Right cardiac atrium (tissue), 5 donors: ENCODE measurements at regions not wholly inside any gene's neighbourhood (a gene's known extent, or its start where the extent isn't known, plus 50 kb on each side); places are given as distances from the start of the nearest gene placed in this dataset.

Source experiments
- ATAC-seq, 2 donors: fragments of 200-7000 bp; cut with Tn5 transposase; one replicate each; pipeline versions ENCODE4 v1.8.0 to v1.9.1; 2020; ENCODE audit warnings: moderate library complexity in 2 of 2, mild to moderate bottlenecking in 1 of 2
- DNase-seq, 3 donors: peaks; one replicate each; pipeline ENCODE4 v3.0.0-alpha.2; 2020
- H3K27ac ChIP-seq: one replicate; pipeline ENCODE4 v1.5.1; 2013; ENCODE audit warnings: mild to moderate bottlenecking, low read length, control low read depth, moderate library complexity
- H3K27me3 ChIP-seq: one replicate; pipeline ENCODE4 v1.6.1; 2013; ENCODE audit not compliant: control insufficient read depth, insufficient read depth
- H3K4me1 ChIP-seq: one replicate; pipeline ENCODE4 v1.6.1; 2013; ENCODE audit warnings: low read length; ENCODE audit not compliant: control insufficient read depth, insufficient read depth
- H3K4me3 ChIP-seq: one replicate; pipeline ENCODE4 v1.5.1; 2013; ENCODE audit warnings: low read length, control low read depth
- H3K9me3 ChIP-seq: one replicate; pipeline ENCODE4 v1.6.1; 2013; ENCODE audit warnings: low read length; ENCODE audit not compliant: control insufficient read depth
- WGBS: extraction: QIAGEN DNeasy Blood & Tissue Kit; methylation state at CpG from one replicate; pipeline ENCODE4 v1.1.7; 2013; 5-methylcytosine and 5-hydroxymethylcytosine counted together
- intact Hi-C, 4 donors: fragments of 100-400 bp; cut with DNase I; formaldehyde crosslinking; loops; one replicate each; pipeline versions ENCODE4 v1.11.0 to v1.14.0; 2022 to 2023
- donor health status: healthy with polysubstance abuse.
- donor health status: DM: no; HTN: yes; CAD: no.
- donor health status: DM: no; HTN: no; CAD: no.
- donor health status: DM: no; HTN: yes; CAD: no; lungs with severe emphysema.
- donor health status: DM: yes; HTN: yes; CAD: no.

DNA sequence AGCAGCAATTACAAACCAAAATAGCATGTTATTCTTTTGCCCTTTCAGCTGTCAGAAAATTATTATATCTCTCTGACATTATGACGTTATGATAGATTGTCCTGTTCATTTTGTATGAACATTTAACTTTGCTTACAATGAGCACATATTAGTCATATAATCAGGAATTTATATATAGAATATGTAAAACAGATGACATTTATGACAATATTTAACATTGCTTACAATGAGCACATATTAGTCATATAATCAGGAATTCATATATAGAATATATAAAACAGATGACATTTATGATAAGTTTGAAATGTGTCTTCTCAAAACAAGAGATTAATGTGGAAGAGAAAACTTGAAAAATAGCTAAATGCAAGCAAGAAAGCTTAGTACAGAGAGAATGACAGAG lies 1180.2 kb downstream of the CDH12 start:
- no peak for ATAC-seq
- Histone ChIP-seq H3K4me1 (no peaks in the 10 kb centered on the region), H3K9me3 (peaks cover 3% of the 10 kb centered on the region), H3K27me3 (no peaks in the 10 kb centered on the region), H3K27ac (no peak overlapping the region), H3K4me3 (no peak overlapping the region)
- intact Hi-C loops, result no loop called here
- whole genome bisulfite sequencing, result 67% methylated on average over 1 of the region's 1 CpG
- no peak for DNase-seq

GRCh38 chr5:21672360-21672759 lies 1180.8 kb downstream of the CDH12 start:
- no peak for DNase-seq
- H3K9me3 ChIP-seq, result peaks cover 3% of the 10 kb centered on the region
- no peaks in the 10 kb centered on the region for H3K4me1 ChIP-seq
- no peak overlapping the region for H3K4me3 ChIP-seq
- no peaks in the 10 kb centered on the region for H3K27me3 ChIP-seq
- H3K27ac ChIP-seq, result no peak overlapping the region
- ATAC-seq, result no peak
- intact Hi-C loops, result no loop called here

GRCh38 chr5:21665524-21665923 lies 1187.6 kb downstream of the CDH12 start:
- DNase-seq (no peak), ATAC-seq (no peak)
- Histone ChIP-seq H3K9me3 (peaks cover 2% of the 10 kb centered on the region), H3K4me1 (no peaks in the 10 kb centered on the region), H3K4me3 (no peak overlapping the region), H3K27ac (no peak overlapping the region), H3K27me3 (no peaks in the 10 kb centered on the region)
- 63% methylated on average over 2 of the region's 2 CpGs for WGBS
- intact Hi-C loops, result no loop called here

GRCh38 chr5:21663082-21663481 lies 1190.1 kb downstream of the CDH12 start:
- intact Hi-C loops, result no loop called here
- H3K4me1 ChIP-seq, result no peaks in the 10 kb centered on the region
- WGBS, result 81% methylated on average over 2 of the region's 2 CpGs

GRCh38 chr5:21661184-21661583 lies 1192.0 kb downstream of the CDH12 start:
- Histone ChIP-seq H3K4me1 (no peaks in the 10 kb centered on the region), H3K27me3 (no peaks in the 10 kb centered on the region), H3K27ac (no peak overlapping the region), H3K9me3 (peaks cover 4% of the 10 kb centered on the region), H3K4me3 (no peak overlapping the region)
- 67% methylated on average over 2 of the region's 2 CpGs for WGBS
- DNase-seq, result no peak
- intact Hi-C loops, result no loop called here
- no peak for ATAC-seq

More at GRCh38 chr5:21663082-21663481, 1190.1 kb downstream of the CDH12 start:
- no peak overlapping the region for H3K4me3 ChIP-seq
- no peak for DNase-seq
- peaks cover 2% of the 10 kb centered on the region for H3K9me3 ChIP-seq
- ATAC-seq, result no peak
- no peak overlapping the region for H3K27ac ChIP-seq
- no peaks in the 10 kb centered on the region for H3K27me3 ChIP-seq

DNA sequence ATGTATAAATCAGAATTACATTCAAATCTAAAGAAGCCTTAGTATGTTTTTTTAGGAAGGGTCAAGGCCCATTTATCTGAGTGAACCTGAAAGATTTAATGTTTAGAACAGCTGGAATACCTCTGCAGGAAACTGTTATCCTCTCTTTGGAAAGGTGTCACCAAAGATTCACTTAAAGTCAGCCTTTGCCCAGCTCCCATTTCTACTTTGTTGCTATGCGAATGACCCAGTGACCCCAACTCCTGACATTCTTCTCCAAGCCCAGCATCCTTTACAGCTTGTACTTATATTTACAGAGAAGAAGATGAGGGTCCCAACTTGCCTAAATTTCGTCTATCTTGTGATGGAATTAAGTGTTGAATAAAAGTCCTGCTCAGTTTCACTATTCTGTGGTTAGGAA lies 1198.6 kb downstream of the CDH12 start:
- Histone ChIP-seq H3K27me3 (no peaks in the 10 kb centered on the region), H3K9me3 (peaks cover 2% of the 10 kb centered on the region), H3K27ac (no peak overlapping the region), H3K4me1 (no peaks in the 10 kb centered on the region), H3K4me3 (no peak overlapping the region)
- intact Hi-C loops, result no loop called here
- DNase-seq (no peak), ATAC-seq (no peak)
- whole genome bisulfite sequencing, result 59% methylated on average over 2 of the region's 2 CpGs

DNA sequence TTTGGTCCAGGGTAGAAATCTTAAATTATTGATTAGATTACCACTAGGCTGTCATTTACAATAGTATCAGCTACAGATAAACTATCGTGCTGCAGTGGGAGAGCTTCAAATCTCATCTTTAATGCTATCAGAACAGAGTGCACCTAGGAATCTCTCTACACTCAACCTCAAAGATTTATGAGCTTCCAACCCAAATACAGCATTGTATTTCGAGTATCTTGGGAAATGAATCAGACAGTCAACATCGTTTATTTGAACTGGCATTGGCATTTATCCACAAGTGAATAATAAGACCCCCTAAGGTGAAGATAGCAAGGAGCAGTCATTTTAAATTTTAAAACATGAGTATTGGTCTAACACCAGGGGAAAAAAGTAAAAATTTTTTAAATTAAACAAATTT lies 1203.2 kb downstream of the CDH12 start:
- intact Hi-C loops, result no loop called here
- H3K4me1 ChIP-seq, result no peaks in the 10 kb centered on the region
- H3K27me3 ChIP-seq, result no peaks in the 10 kb centered on the region
- H3K4me3 ChIP-seq, result no peak overlapping the region
- WGBS, result 35% methylated on average over 3 of the region's 3 CpGs
- ATAC-seq, result no peak
- no peak overlapping the region for H3K27ac ChIP-seq
- no peaks in the 10 kb centered on the region for H3K9me3 ChIP-seq
- no peak for DNase-seq

DNA sequence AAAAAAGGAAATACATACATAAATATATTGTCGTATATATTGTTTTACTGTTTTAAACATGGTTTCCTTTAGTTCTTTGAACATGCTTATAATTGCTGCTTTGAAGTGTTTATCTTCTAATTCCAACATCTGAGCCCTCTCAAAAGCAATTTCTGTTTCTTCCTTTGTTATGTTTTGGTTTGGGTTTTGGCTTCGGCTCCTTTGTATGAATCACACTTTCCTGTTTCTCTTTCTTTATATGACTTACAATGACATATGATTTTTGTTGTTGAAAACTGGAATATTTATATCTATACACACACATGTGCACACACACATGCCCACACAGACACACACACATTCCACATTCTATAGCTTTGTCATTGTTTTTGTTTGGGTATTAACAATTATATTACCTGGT lies 1206.7 kb downstream of the CDH12 start:
- Histone ChIP-seq H3K4me3 (no peak overlapping the region), H3K27me3 (no peaks in the 10 kb centered on the region), H3K4me1 (no peaks in the 10 kb centered on the region), H3K27ac (no peak overlapping the region), H3K9me3 (no peaks in the 10 kb centered on the region)
- no peak for DNase-seq
- 70% methylated on average over 2 of the region's 2 CpGs for WGBS
- ATAC-seq, result no peak
- intact Hi-C loops, result no loop called here

GRCh38 chr5:21644032-21644431 lies 1209.1 kb downstream of the CDH12 start:
- DNase-seq, result no peak
- WGBS, result 49% methylated on average over 3 of the region's 3 CpGs
- no peak overlapping the region for H3K4me3 ChIP-seq
- no peaks in the 10 kb centered on the region for H3K9me3 ChIP-seq
- no peak for ATAC-seq
- intact Hi-C loops, result no loop called here
- H3K4me1 ChIP-seq, result no peaks in the 10 kb centered on the region
- H3K27ac ChIP-seq, result no peak overlapping the region
- H3K27me3 ChIP-seq, result no peaks in the 10 kb centered on the region

DNA sequence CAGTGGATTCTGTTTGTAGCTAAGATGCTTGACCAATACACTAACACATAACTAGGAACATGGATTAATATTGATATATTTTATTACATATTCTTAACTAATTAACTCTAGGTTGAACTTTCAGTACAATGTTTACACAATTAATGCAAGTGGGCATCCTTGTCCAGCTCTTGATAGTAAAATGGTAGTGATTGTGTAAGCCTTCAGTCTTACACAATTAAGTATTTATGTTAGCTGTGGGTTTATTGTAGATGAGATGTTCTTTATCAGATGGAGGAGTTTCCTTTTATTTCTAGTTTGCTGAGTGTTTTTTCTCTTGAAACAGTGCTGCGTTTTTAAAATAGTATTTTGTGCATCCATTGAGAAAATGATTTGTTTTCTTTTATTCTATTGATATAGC lies 1210.8 kb downstream of the CDH12 start:
- H3K4me3 ChIP-seq, result no peak overlapping the region
- no peak for DNase-seq
- H3K27me3 ChIP-seq, result no peaks in the 10 kb centered on the region
- intact Hi-C loops, result no loop called here
- WGBS, result 76% methylated on average over 1 of the region's 1 CpG
- H3K9me3 ChIP-seq, result no peaks in the 10 kb centered on the region
- no peak for ATAC-seq
- no peaks in the 10 kb centered on the region for H3K4me1 ChIP-seq
- H3K27ac ChIP-seq, result no peak overlapping the region

DNA sequence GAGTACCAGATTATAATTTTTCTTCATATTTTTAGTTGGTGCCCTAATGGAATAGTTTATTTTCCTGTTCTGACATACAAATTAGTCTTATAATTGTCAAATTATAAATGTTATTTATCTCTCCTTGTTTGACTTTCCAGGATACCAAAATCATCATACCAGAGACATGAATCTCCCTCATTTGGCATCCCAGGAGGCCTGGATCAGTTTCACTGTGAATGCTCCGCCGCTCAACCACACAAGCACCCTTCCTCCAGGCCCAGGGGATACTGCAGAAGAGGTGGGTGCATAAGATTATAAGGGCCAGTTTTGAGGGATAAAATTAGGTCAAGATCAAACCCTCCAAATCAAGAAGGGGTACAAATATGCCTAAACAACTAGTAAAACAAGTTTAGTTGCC lies 1229.3 kb downstream of the CDH12 start:
- WGBS, result 97% methylated on average over 2 of the region's 2 CpGs
- no peak overlapping the region for H3K27ac ChIP-seq

DNA sequence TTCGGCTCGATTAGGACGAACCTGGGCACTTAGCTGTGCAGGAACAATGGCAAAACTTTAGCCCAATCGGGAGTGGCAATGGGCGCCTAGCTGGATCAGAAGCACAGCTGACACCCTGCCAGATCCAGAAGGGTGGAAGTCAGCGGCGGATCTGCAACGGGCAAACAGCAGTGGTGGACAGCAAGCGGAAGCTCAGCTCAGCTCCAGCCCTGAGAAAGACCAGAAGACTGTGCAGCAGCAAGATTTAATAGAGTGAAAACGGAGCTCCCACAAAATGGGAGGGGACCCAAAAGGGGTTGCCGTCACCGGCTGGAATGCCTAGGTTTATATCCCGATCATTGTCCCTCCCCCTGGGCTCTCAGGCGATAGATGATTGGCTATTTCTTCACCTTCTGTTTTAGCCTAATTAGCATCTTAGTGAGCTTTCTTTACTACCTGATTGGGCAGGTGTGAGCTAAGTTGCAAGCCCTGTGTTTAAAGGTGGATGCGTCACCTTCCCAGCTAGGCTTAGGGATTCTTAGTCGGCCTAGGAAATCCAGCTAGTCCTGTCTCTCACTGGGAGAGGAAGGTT lies 1237.9 kb downstream of the CDH12 start:
- Histone ChIP-seq H3K4me3 (no peak overlapping the region), H3K27ac (no peak overlapping the region), H3K4me1 (no peaks in the 10 kb centered on the region), H3K9me3 (peaks cover 5% of the 10 kb centered on the region), H3K27me3 (no peaks in the 10 kb centered on the region)
- ATAC-seq (no peak), DNase-seq (no peak)
- 93% methylated on average over 16 of the region's 16 CpGs for WGBS
- intact Hi-C loops, result no loop called here

More for the DNA sequence above, 1229.3 kb downstream of the CDH12 start:
- DNase-seq, result no peak
- H3K4me1 ChIP-seq, result no peaks in the 10 kb centered on the region
- H3K9me3 ChIP-seq, result peaks cover 3% of the 10 kb centered on the region
- intact Hi-C loops, result no loop called here
- no peaks in the 10 kb centered on the region for H3K27me3 ChIP-seq
- ATAC-seq, result no peak
- no peak overlapping the region for H3K4me3 ChIP-seq
